SKM-1 (cell line): ENCODE measurements at regions not wholly inside any gene's neighbourhood (a gene's known extent, or its start where the extent isn't known, plus 50 kb on each side); places are given as distances from the start of the nearest gene placed in this dataset.
A peak's percentile ranks its signal among the peaks of the same experiment; 100 is the strongest.

Experiments
- DNase-seq: peaks from one replicate; lab custom pipeline; 2025; ENCODE audit not compliant: unreplicated experiment; lab: John Stamatoyannopoulos, UW

DNA sequence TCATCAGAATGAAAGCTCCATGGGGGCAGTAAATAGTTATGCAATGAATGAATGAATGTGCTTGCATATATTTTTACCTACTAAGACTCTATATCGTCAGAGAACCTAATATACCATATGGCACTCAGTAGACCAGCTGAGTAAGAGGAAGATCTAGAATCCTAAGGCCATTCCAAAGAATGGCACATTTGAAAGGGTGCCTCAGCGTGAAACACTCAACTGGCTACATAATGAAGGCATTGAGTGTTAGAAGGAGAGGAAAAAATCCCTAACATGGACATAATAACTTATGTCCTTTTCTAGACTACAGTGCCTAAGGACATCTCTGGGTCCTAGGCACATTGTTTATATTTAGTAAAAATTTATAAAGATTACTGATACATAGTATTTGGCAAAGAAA, 61.7 kb upstream of the ARID2 start:
- no peak for DNase-seq

DNA sequence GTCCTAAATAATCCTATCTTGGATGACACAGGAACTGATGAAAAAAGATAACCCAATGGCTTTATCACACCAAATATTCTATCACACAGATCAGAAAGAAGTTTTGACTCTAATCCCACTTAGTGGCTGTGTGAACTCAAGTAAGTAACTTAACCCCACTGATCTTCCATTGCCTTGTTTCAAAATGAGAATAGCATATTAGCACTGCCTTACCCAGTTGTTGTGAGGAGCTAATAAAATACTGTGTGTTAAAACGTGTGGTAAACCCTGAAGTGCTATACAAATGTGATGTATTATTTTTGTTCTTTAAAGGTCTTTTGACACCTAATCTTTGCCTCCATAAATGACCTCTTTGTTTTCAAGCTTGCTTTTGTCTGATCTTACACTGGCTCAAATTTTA, 60.9 kb upstream of the ARID2 start:
- no peak for DNase-seq

DNA sequence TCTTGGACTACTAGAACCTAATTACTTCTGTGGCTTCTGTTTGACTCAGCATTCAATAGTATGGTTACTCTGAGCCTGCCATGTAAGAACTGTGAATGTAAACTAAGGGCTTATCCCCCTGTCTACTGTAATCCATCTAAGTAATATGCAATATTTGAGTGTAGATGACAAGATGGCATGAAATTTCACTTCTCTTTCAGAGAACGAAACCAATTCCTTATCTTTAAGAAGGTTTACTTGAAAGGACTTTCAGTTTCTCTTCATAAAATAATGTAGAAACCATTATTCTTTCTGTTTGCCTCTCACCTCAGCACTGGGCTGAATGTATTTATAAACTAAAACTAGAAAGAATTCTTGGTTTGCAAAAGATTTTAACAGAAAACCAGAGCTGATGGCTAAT, 60.4 kb upstream of the ARID2 start:
- no peak for DNase-seq

DNA sequence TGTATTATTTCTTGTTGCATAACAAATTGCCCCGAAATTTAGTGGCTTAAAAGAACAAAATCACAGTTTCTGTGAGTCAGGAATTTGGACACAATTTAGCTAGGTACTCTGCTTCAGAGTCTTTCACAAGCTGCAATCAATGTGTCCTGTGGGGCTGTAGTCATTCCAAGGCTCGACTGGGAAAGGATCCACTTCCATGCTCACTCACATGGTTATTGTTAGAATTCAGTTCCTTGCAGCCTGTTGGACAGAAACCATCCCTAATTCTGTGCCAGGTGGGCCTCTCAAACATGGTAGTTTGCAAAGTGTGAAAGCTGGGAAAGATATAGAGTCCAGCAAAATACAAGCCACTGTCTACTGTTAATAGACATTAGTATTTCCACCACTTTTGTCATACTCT, 59.7 kb upstream of the ARID2 start:
- DNase-seq: no peak

DNA sequence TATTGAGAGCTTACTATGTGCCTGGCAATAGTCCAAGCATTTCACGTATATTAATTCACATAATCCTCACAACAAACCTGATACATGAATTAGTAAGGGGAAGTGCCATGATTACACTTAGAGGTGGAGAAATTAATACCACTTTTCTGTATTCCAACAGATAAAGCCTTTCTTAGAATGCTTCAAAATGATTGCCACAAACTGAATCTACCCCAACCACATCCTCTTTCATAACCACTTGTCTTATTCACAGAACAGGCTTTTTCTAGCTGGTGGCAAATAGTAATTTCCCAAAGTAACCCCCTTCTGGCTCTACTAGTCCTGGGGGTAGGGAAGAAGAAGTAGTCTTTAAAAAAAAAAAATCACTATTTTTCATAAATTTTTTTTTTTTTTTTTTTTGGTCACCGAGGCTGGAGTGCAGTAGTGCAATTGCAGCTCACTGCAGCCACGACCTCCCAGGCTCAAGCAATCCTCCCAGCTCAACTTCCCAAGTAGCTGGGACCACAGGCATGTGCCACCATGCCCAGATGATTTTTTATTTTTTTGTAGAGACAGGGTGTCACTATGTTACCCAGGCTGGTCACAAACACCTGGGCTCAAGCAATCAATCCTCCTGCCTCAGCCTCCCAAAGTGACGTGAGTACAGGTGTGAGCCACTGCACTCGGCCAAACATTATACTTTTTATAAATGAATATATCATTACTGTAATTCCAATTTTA, 59.0 kb upstream of the ARID2 start:
- DNase-seq: peak; percentile 52

DNA sequence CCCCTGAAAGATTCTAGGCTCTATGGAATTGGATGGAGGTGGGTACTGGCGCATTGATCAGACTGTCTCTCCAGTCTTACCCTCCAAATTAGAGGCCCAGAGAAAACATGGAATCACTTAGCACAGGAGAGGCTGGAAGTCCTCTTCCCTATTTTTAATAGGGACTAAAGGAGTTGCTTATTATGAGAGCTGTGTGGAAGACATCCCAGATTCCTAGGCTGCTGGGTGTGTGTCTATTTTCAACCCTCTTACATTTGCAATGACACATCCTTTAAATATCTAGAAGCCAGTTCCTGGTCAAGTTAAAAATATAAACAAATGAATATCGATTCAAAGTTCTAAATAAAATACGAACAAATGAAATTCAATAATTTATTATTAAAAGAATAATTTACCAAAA, 58.3 kb upstream of the ARID2 start:
- no peak for DNase-seq

DNA sequence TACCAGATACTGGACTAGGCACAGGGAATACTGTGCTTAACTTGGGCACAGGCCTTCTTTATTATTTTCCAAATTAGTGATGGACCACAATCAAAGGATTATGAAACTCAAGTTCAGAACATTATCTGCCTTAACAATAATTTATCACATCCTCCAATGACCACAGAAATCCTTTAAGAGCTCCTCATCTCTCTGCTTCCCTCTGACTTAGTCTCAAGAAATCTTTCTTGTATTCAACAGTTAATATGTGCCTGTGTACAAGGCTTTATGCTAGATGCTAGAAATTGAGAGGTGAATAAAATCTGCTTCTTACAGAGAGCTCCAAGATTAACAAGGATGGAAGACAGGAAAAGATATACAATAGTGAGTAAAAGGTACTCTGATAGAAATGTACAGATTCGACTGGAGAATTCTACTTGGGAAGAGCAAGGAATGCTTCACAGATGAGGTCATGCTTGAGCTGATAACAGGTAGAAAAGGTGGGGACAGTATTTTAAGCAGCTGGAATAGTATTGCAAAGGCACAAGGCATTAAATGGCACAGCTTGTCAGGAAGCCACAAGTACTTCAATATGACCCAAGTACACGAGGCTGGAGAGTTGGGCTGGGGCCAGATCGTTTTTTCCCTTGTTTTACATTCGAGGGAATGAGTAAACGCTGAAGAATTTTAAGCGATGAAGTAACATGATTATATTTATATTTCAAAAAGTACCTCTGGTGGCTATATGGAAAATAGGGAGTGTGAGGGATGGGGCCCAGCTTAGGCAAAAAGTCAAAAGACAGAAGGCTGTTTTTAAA, 55.1 kb upstream of the ARID2 start:
- no peak for DNase-seq

DNA sequence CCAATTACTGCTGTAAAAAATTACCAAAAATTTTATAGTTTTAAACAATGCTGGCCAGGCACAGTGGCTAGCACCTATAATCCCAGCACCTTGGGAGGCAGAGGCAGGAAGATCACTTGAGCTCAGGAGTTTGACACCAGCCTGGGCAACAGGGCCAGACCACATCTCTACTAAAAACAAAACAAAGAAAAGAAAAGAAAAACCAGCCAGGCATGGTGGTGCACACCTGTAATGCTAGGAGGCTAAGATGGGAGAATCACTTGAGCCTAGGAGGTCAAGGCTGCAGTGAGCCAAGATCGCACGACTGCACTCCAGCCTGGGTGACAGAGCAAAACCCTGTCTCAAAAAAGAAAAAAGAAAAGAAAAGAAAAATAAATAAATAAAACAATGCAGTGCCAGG, 54.0 kb upstream of the ARID2 start:
- DNase-seq: no peak
